K562 (cell line): ENCODE measurements at regions not wholly inside any gene's neighbourhood (a gene's known extent, or its start where the extent isn't known, plus 50 kb on each side); places are given as distances from the start of the nearest gene placed in this dataset.
"Not testable (repeated sequence)": the region's sequence is repeated elsewhere in the genome, so short reads cannot be mapped to it uniquely, and the experiment has no call there.

Experiments used
- CTCF ChIP-seq, 3 experiments: IDR thresholded peaks in 2 of 3; conservative IDR thresholded peaks in 1 of 3; 2 replicates each; pipeline ENCODE4 v1.5.1; 2011 to 2012; ENCODE audit warnings: low read length in 3 of 3, mild to moderate bottlenecking in 3 of 3, control low read depth in 2 of 3, improper control_type of control experiment in 1 of 3, inconsistent platforms in 1 of 3, low read depth in 1 of 3, mixed read lengths in 1 of 3, moderate library complexity in 1 of 3; ENCODE audit not compliant: insufficient read depth in 2 of 3
- GTF2F1 ChIP-seq: IDR thresholded peaks from 2 replicates; pipeline ENCODE4 v1.6.1; 2011; ENCODE audit warnings: low read depth, low read length, improper control_type of control experiment

DNA sequence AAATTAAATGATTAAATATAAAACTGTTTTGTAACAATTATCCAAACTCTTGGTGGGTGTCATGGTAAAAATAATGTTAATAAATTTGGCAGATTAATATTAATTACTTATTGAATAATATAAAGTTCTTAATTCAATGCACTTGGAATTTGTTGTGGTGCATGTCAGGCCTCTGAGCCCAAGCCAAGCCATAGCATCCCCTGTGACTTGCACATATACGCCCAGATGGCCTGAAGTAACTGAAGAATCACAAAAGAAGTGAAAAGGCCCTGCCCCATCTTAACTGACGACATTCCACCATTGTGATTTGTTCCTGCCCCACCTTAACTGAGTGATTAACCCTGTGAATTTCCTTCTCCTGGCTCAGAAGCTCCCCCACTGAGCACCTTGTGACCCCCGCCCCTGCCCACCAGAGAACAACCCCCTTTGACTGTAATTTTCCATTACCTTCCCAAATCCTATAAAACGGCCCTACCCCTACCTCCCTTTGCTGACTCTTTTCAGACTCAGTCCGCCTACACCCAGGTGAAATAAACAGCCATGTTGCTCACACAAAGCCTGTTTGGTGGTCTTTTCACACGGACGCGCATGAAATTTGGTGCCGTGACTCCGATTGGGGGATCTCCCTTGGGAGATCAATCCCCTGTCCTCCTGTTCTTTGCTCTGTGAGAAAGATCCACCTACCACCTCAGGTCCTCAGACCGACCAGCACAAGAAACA, 562.9 kb downstream of the HTR7 start:
- not testable (repeated sequence) for TF ChIP-seq CTCF (IDR thresholded peaks at IDR 0.05 in 2 of 3, conservative IDR thresholded peaks at IDR 0.05 in 1 of 3; ENCODE audit: insufficient read depth in 2 of 3, low read depth in 1 of 3, low read length in 3 of 3); GTF2F1
